SU-DHL-6 (cell line): ENCODE measurements at regions not wholly inside any gene's neighbourhood (a gene's known extent, or its start where the extent isn't known, plus 50 kb on each side); places are given as distances from the start of the nearest gene placed in this dataset.

Experiments used
- H2AFZ ChIP-seq: fragments of 200-600 bp; sonication (generic); 2 replicates; pipeline ENCODE4 v1.6.1; 2014; ENCODE audit warnings: low read depth, mild to moderate bottlenecking, moderate library complexity, mixed read lengths, antibody characterized with exemption, low read length; ENCODE audit not compliant: severe bottlenecking
- H3F3A ChIP-seq: fragments of 200-600 bp; shearing (Covaris generic); 2 replicates; pipeline ENCODE4 v1.6.0; 2016; ENCODE audit warnings: antibody characterized with exemption, mild to moderate bottlenecking; ENCODE audit not compliant: insufficient read depth
- H3K27ac ChIP-seq: fragments of 200-600 bp; sonication (generic); 2 replicates; pipeline ENCODE4 v1.5.1; 2016; ENCODE audit warnings: low read depth, mild to moderate bottlenecking, low read length, moderate library complexity, mixed read lengths
- H3K27me3 ChIP-seq: fragments of 200-600 bp; sonication (generic), shearing (Covaris generic); 2 replicates; pipeline ENCODE4 v1.6.0; 2014; ENCODE audit warnings: mild to moderate bottlenecking, low read length
- H3K36me3 ChIP-seq: fragments of 200-600 bp; sonication (generic); 2 replicates; pipeline ENCODE4 v1.6.1; 2014; ENCODE audit warnings: mild to moderate bottlenecking, low read length, mixed read lengths
- H3K4me2 ChIP-seq: fragments of 300-600, 200-600 bp; shearing (Covaris generic), sonication (generic); 2 replicates; pipeline ENCODE4 v1.6.0; 2014; ENCODE audit warnings: low read length, low read depth, mild to moderate bottlenecking; ENCODE audit not compliant: poor library complexity, severe bottlenecking
- H3K4me3 ChIP-seq: fragments of 200-600 bp; sonication (generic); 2 replicates; pipeline ENCODE4 v1.5.1; 2014; ENCODE audit warnings: antibody characterized with exemption, low read length, mild to moderate bottlenecking, mixed read lengths; ENCODE audit not compliant: insufficient read depth, poor library complexity, severe bottlenecking
- H3K79me2 ChIP-seq: fragments of 200-600 bp; sonication (generic); 2 replicates; pipeline ENCODE4 v1.6.1; 2014; ENCODE audit warnings: mild to moderate bottlenecking, low read length, moderate library complexity; ENCODE audit not compliant: insufficient read depth
- H3K9ac ChIP-seq: fragments of 200-600 bp; sonication (generic); 2 replicates; pipeline ENCODE4 v1.7.0; 2014; ENCODE audit warnings: mild to moderate bottlenecking, low read length
- H3K9me2 ChIP-seq: fragments of 200-600 bp; sonication (generic); replicated peaks from 2 replicates; pipeline ENCODE4 v1.6.1; 2014; ENCODE audit warnings: low read length; ENCODE audit not compliant: insufficient read depth
- H3K9me3 ChIP-seq: fragments of 200-600 bp; sonication (generic); 2 replicates; pipeline ENCODE4 v1.6.1; 2014; ENCODE audit warnings: low read length, mixed read lengths; ENCODE audit not compliant: insufficient read depth
- H4K20me1 ChIP-seq: fragments of 200-600 bp; sonication (generic); 2 replicates; pipeline ENCODE4 v1.6.1; 2014; ENCODE audit warnings: low read depth, mild to moderate bottlenecking, antibody characterized with exemption, low read length, moderate library complexity, mixed read lengths
- CTCF ChIP-seq: fragments of 200-600 bp; sonication (generic); IDR thresholded peaks from one replicate; pipeline ENCODE4 v1.5.1; 2017; ENCODE audit warnings: antibody characterized with exemption, mild to moderate bottlenecking, low read length, moderate library complexity; ENCODE audit not compliant: insufficient read depth, poor library complexity, severe bottlenecking
- EZH2phosphoT487 ChIP-seq: fragments of 200-600 bp; sonication (generic), shearing (Covaris generic); conservative IDR thresholded peaks from 2 replicates; pipeline ENCODE4 v1.6.1; 2018; ENCODE audit warnings: mild to moderate bottlenecking, antibody characterized with exemption, low read length, moderate library complexity, mixed read lengths

DNA sequence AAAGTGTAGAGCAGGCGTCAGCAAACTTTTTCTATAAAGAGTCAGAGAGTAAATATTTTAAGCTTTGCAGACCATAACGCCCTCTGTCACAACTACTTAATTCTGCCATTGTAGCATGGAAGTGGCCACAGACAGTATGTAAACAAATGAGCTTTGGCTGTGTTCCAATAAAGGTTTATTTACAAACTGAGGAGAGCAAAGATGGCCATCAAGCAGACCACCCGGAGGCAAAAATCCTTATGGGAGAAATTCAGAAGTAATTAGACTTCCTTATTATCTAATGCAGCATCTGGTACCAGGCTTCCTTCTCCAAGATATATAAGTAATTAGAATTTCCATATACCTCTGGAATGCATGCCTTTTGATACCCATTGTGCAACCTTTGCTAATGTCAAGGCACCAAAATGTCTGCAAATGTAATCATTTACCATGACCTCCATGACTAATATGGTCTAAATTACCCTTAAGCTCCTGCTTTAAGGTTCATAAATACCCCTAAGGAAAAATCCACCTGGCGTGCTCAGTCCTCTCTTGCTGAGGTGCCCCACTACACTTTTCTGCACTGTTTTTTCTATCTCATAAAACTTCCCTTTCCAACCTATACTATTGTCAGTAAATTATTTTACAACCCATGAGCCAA is 377.8 kb downstream of the MATN1 start:
- no peaks in the 10 kb centered on the region for H3K9me2 ChIP-seq
- no peak overlapping the region for H2AFZ ChIP-seq
- H3K4me3 ChIP-seq = no peak overlapping the region
- no peaks in the 10 kb centered on the region for H3F3A ChIP-seq
- H3K4me2 ChIP-seq = no peak overlapping the region
- no peaks in the 10 kb centered on the region for H3K79me2 ChIP-seq
- no peaks in the 10 kb centered on the region for H4K20me1 ChIP-seq
- H3K27me3 ChIP-seq = no peaks in the 10 kb centered on the region; the same call in 1 of the 2 replicates
- H3K9me3 ChIP-seq = no peaks in the 10 kb centered on the region
- no peaks in the 10 kb centered on the region for H3K36me3 ChIP-seq
- H3K27ac ChIP-seq = no peak overlapping the region
- TF ChIP-seq EZH2phosphoT487 = no peak
- TF ChIP-seq CTCF = no peak
- no peak overlapping the region for H3K9ac ChIP-seq

DNA sequence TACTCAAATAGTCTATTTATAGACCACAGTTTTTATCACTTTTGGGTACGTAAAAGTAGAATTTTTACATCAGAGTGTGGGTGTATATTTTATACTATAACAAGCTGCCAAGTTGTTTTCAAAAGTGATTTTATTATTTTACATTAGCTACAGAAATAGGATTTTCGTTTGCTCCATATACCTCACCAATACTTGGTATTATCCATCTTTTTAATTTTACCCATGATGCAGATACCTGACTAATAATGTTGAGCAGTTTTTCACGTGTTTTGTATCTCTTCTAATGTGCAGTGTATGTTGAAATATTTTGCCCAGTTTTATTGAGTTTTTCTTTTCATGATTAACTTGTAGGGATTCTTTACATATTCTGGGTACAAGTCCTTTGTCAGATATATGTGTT is 379.8 kb downstream of the MATN1 start:
- H3K9me3 ChIP-seq = no peaks in the 10 kb centered on the region

DNA sequence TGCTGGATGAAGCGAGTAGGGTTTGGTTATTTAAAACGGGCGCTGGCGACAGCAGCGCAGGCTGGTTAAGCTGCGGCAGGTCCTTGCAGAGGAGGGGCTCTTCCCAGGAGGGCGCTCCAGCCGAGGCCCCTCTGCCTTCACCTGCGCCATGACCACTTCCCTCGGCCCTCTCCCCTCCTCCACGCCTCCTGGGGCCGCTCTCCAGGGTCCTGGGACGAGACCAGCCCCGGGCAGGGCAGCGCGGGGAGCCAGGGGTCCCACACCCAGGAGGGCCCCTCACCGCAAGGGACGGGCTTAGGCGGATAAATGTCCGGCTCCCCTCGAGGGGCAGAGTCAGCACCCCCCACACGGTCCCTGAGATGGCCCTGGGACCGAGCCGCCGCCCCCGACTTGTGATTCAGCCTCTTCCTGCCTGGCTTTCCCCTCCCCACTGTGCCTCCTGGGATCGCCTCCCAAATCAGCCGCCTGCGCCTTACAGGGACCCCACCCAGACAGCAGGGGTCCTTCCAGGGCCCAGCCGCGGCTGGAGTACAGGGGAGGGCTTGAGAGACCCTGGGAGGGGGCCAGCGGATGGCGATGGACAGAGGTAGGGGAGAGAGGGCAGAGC is 380.7 kb downstream of the MATN1 start:
- H3K9ac ChIP-seq = no peak overlapping the region
- TF ChIP-seq EZH2phosphoT487 (no peak), CTCF (no peak)
- no peaks in the 10 kb centered on the region for H3K79me2 ChIP-seq
- H3K27me3 ChIP-seq = no peaks in the 10 kb centered on the region; the same call in 1 of the 2 replicates
- H2AFZ ChIP-seq = no peak overlapping the region
- H3F3A ChIP-seq = no peaks in the 10 kb centered on the region
- H3K27ac ChIP-seq = no peak overlapping the region
- no peak overlapping the region for H3K4me2 ChIP-seq
- H3K9me2 ChIP-seq = no peaks in the 10 kb centered on the region
- H3K36me3 ChIP-seq = no peaks in the 10 kb centered on the region
- no peaks in the 10 kb centered on the region for H4K20me1 ChIP-seq
- no peaks in the 10 kb centered on the region for H3K9me3 ChIP-seq
- H3K4me3 ChIP-seq = no peak overlapping the region

More for the DNA sequence above, 379.8 kb downstream of the MATN1 start:
- Histone ChIP-seq H3K4me3 (no peak overlapping the region), H3K9ac (no peak overlapping the region), H3K36me3 (no peaks in the 10 kb centered on the region), H4K20me1 (no peaks in the 10 kb centered on the region), H3K27ac (no peak overlapping the region), H3F3A (no peaks in the 10 kb centered on the region), H2AFZ (no peak overlapping the region), H3K4me2 (no peak overlapping the region), H3K27me3 (no peaks in the 10 kb centered on the region; the same call in 1 of the 2 replicates), H3K79me2 (no peaks in the 10 kb centered on the region), H3K9me2 (no peaks in the 10 kb centered on the region)
- TF ChIP-seq CTCF (no peak), EZH2phosphoT487 (no peak)
